ENCODE measurements at regions not wholly inside any gene's neighbourhood (a gene's known extent, or its start where the extent isn't known, plus 50 kb on each side); places are given as distances from the start of the nearest gene placed in this dataset.

DNA sequence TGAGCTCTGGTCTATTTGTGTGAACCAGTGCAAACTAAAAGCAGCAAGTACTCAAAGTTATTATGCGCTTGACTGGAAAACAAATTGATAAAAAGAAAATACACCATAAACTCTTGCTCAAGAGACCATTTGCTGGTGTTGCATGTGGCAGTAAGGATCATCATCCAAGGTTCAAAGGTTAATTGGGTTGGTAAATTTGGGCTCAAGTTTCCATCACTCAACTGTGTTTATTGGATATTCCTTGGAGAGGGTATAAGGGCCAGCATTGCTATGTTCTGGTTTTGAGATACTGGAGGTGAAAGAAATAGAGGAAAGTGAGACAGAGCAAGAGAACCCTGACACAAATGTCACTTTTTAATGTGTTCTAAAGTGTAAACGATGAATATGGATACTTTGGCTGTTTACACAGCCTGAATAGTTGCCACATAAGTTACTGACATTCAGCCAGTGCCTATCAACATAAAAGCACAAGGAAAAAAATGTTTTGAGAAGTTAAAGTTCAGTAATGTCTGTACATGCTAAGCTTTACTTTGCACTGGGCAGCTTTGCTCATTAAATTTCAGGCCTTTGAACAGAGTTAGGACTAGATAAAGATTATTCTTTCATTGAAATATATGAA, 736.1 kb downstream of the HDGFL1 start:
- Histone ChIP-seq H2BK5ac (ENCODE audit: low read depth, low read length, poor library complexity, severe bottlenecking) (no peak overlapping the region), H2BK15ac (ENCODE audit: low read depth, low read length) (no peak overlapping the region), H3K56ac (ENCODE audit: extremely low read depth, insufficient read depth, low read length) (no peak overlapping the region), H3K27me3 (ENCODE audit: control insufficient read depth, insufficient read depth, low read length) (no peaks in the 10 kb centered on the region), H3K9ac (ENCODE audit: low read depth, low read length) (no peak overlapping the region), H2BK20ac (ENCODE audit: low read depth, low read length) (no peak overlapping the region), H3K36me3 (ENCODE audit: control insufficient read depth, insufficient read depth, low read length) (no peaks in the 10 kb centered on the region), H3K9me3 (ENCODE audit: control insufficient read depth, insufficient read depth, low read length) (no peaks in the 10 kb centered on the region), H3K27ac (ENCODE audit: insufficient read depth, low read length) (no peak overlapping the region), H4K8ac (ENCODE audit: low read depth in 2 of 2, low read length in 2 of 2) (no peak overlapping the region), H3K4ac (ENCODE audit: low read depth, low read length) (no peak overlapping the region), H2AFZ (replicated peaks; ENCODE audit: low read length, poor library complexity) (no peak overlapping the region), H4K91ac (ENCODE audit: insufficient read depth, low read depth, low read length) (no peak overlapping the region), H3K4me1 (ENCODE audit: control insufficient read depth, insufficient read depth, low read length) (no peaks in the 10 kb centered on the region), H2AK9ac (replicated peaks; ENCODE audit: low read depth, low read length, poor library complexity) (no peak overlapping the region), H3K18ac (ENCODE audit: low read depth, low read length) (no peak overlapping the region), H3K4me3 (ENCODE audit: insufficient read depth, low read depth, low read length) (no peak overlapping the region), H2AK5ac (ENCODE audit: low read depth, low read length) (no peak overlapping the region), H2BK120ac (ENCODE audit: low read depth, low read length) (no peak overlapping the region), H3K23ac (ENCODE audit: low read depth, low read length) (no peak overlapping the region), H3K9me1 (ENCODE audit: insufficient read depth, low read length) (no peaks in the 10 kb centered on the region), H4K20me1 (ENCODE audit: insufficient read depth, low read length) (no peaks in the 10 kb centered on the region), H3K79me1 (ENCODE audit: low read depth in 1 of 2, low read length in 2 of 2) (no peaks in the 10 kb centered on the region), H4K5ac (ENCODE audit: low read depth, low read length) (no peak overlapping the region), H3K14ac (replicated peaks; ENCODE audit: low read depth, low read length) (no peak overlapping the region), H3K4me2 (ENCODE audit: low read depth, low read length) (no peak overlapping the region)
- POLR2A ChIA-PET (ENCODE audit: unreplicated experiment): no interaction called here
- ATAC-seq (ENCODE audit: low read depth) (no peak), DNase-seq (no peak)
- TF ChIP-seq, protein P1, sequence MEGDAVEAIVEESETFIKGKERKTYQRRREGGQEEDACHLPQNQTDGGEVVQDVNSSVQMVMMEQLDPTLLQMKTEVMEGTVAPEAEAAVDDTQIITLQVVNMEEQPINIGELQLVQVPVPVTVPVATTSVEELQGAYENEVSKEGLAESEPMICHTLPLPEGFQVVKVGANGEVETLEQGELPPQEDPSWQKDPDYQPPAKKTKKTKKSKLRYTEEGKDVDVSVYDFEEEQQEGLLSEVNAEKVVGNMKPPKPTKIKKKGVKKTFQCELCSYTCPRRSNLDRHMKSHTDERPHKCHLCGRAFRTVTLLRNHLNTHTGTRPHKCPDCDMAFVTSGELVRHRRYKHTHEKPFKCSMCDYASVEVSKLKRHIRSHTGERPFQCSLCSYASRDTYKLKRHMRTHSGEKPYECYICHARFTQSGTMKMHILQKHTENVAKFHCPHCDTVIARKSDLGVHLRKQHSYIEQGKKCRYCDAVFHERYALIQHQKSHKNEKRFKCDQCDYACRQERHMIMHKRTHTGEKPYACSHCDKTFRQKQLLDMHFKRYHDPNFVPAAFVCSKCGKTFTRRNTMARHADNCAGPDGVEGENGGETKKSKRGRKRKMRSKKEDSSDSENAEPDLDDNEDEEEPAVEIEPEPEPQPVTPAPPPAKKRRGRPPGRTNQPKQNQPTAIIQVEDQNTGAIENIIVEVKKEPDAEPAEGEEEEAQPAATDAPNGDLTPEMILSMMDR (conservative IDR thresholded peaks at IDR 0.05; ENCODE audit: low read depth, low read length): no peak
- TF ChIP-seq SMC3 (IDR thresholded peaks at IDR 0.05; ENCODE audit: low read depth, low read length): no peak
- no peak for TF ChIP-seq MAFK (IDR thresholded peaks at IDR 0.05; ENCODE audit: low read depth, low read length)
- TF ChIP-seq CHD1 (IDR thresholded peaks at IDR 0.05; ENCODE audit: low read depth, low read length): no peak
- no peak for TF ChIP-seq RAD21 (IDR thresholded peaks at IDR 0.05; ENCODE audit: low read length)
- no peak for TF ChIP-seq MAZ (IDR thresholded peaks at IDR 0.05; ENCODE audit: borderline replicate concordance, low read depth, low read length)
- no peak for TF ChIP-seq RFX5 (IDR thresholded peaks at IDR 0.05; ENCODE audit: low read depth, low read length)
- no peak for TF ChIP-seq NFE2L2 (IDR thresholded peaks at IDR 0.05; ENCODE audit: low read depth, low read length)
- TF ChIP-seq FOS (IDR thresholded peaks at IDR 0.05; ENCODE audit: low read depth, low read length): no peak
- TF ChIP-seq, protein P2, sequence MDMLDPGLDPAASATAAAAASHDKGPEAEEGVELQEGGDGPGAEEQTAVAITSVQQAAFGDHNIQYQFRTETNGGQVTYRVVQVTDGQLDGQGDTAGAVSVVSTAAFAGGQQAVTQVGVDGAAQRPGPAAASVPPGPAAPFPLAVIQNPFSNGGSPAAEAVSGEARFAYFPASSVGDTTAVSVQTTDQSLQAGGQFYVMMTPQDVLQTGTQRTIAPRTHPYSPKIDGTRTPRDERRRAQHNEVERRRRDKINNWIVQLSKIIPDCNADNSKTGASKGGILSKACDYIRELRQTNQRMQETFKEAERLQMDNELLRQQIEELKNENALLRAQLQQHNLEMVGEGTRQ (IDR thresholded peaks at IDR 0.05; ENCODE audit: low read depth, low read length): no peak
- TF ChIP-seq RCOR1 (IDR thresholded peaks at IDR 0.05; ENCODE audit: insufficient replicate concordance, low read length): no peak
- TF ChIP-seq, protein P3, sequence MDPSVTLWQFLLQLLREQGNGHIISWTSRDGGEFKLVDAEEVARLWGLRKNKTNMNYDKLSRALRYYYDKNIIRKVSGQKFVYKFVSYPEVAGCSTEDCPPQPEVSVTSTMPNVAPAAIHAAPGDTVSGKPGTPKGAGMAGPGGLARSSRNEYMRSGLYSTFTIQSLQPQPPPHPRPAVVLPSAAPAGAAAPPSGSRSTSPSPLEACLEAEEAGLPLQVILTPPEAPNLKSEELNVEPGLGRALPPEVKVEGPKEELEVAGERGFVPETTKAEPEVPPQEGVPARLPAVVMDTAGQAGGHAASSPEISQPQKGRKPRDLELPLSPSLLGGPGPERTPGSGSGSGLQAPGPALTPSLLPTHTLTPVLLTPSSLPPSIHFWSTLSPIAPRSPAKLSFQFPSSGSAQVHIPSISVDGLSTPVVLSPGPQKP (IDR thresholded peaks at IDR 0.05; ENCODE audit: borderline replicate concordance, low read depth, low read length): no peak
- no peak for TF ChIP-seq POLR2A (IDR thresholded peaks at IDR 0.05; ENCODE audit: low read depth, low read length)
- TF ChIP-seq BHLHE40 (IDR thresholded peaks at IDR 0.05; ENCODE audit: low read depth, low read length): no peak
- TF ChIP-seq CEBPB (IDR thresholded peaks at IDR 0.05; ENCODE audit: low read depth, low read length): no peak
- TF ChIP-seq MXI1 (IDR thresholded peaks at IDR 0.05; ENCODE audit: borderline replicate concordance, low read depth, low read length): no peak
- WGBS, 2 experiments (ENCODE audit: extremely low coverage in 2 of 2, insufficient read length in 1 of 2): no CpG with 5 or more reads among the region's 2 CpGs
- in situ Hi-C loops (cut with MboI; ENCODE audit: low sequenced_read_pairs) (no loop called here), intact Hi-C loops (cut with micrococcal nuclease) (no loop called here), dilution Hi-C loops (cut with HindIII; ENCODE audit: low sequenced_read_pairs, unreplicated experiment) (no loop called here)
- BruUV-seq (replicated peaks): no TSS peak
- CTCF ChIA-PET: no interaction called here
